ENCODE measurements at regions not wholly inside any gene's neighbourhood (a gene's known extent, or its start where the extent isn't known, plus 50 kb on each side); places are given as distances from the start of the nearest gene placed in this dataset.

- Histone ChIP-seq H3K9me3 (ENCODE audit: control insufficient read depth, low read depth, low read length) (no peaks in the 10 kb centered on the region), H3K4me2 (ENCODE audit: control insufficient read depth, extremely low read depth, insufficient read depth, low read depth, low read length) (no peak overlapping the region), H3K27me3 (ENCODE audit: control insufficient read depth, extremely low read depth, insufficient read depth, low read length) (no peaks in the 10 kb centered on the region), H4K20me1 (ENCODE audit: control insufficient read depth, extremely low read depth, insufficient read depth, low read length) (no peaks in the 10 kb centered on the region), H3K4me3 (ENCODE audit: control insufficient read depth in 2 of 3, extremely low read depth in 1 of 3, insufficient read depth in 2 of 3, low read depth in 1 of 3, low read length in 3 of 3) (no peak overlapping the region), H3K27ac (ENCODE audit: control insufficient read depth, insufficient read depth, low read length) (no peak overlapping the region), H3K36me3 (ENCODE audit: control insufficient read depth in 2 of 2, extremely low read depth in 1 of 2, insufficient read depth in 2 of 2, low read length in 2 of 2) (no peaks in the 10 kb centered on the region), H3K79me2 (ENCODE audit: control insufficient read depth, insufficient read depth, low read length) (no peaks in the 10 kb centered on the region), H2AFZ (ENCODE audit: control insufficient read depth, low read length) (no peak overlapping the region), H3K9me1 (ENCODE audit: control insufficient read depth, extremely low read depth, insufficient read depth, low read length) (no peaks in the 10 kb centered on the region), H3K9ac (ENCODE audit: control insufficient read depth, extremely low read depth, insufficient read depth, low read length) (no peak overlapping the region), H3K4me1 (ENCODE audit: control insufficient read depth, extremely low read depth, insufficient read depth, low read length) (peaks cover 42% of the 10 kb centered on the region)
- peak; percentile 51 for FAIRE-seq
- DNase-seq (ENCODE audit: low read depth, low spot score): no peak
- dilution Hi-C loops (cut with MboI; ENCODE audit: extremely low pct_ligation_motif_present, low sequenced_read_pairs): no loop called here
- TF ChIP-seq, protein P1, sequence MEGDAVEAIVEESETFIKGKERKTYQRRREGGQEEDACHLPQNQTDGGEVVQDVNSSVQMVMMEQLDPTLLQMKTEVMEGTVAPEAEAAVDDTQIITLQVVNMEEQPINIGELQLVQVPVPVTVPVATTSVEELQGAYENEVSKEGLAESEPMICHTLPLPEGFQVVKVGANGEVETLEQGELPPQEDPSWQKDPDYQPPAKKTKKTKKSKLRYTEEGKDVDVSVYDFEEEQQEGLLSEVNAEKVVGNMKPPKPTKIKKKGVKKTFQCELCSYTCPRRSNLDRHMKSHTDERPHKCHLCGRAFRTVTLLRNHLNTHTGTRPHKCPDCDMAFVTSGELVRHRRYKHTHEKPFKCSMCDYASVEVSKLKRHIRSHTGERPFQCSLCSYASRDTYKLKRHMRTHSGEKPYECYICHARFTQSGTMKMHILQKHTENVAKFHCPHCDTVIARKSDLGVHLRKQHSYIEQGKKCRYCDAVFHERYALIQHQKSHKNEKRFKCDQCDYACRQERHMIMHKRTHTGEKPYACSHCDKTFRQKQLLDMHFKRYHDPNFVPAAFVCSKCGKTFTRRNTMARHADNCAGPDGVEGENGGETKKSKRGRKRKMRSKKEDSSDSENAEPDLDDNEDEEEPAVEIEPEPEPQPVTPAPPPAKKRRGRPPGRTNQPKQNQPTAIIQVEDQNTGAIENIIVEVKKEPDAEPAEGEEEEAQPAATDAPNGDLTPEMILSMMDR (optimal IDR thresholded peaks at IDR 0.05 in 1 of 3, IDR thresholded peaks at IDR 0.05 in 1 of 3, conservative IDR thresholded peaks at IDR 0.05 in 1 of 3; ENCODE audit: extremely low read depth in 1 of 3, insufficient read depth in 2 of 3, low read length in 3 of 3): no peak
- no peak for TF ChIP-seq EZH2 (IDR thresholded peaks at IDR 0.05; ENCODE audit: low read length)
Measured at GRCh38 chr13:80039000-80039399, 301.9 kb downstream of the SPRY2 start.

DNA sequence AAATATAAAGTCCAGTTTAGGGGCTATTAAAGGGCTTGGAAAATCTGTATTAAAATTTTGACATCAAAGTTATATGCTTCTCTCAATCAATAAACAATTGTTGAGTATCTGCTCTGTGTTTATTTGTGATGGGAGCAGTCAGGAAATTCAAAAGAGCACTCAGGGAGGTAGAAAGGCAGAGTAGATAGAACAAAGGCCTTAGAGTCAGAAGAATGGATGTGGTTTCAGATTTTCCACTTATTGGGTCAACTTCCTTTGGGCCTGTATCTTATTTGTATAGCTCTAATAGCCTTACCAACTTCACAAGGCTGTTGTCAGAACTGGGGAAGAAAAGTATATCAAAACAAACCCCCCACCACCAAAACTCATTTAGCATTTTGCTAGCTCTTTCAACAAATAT lies 302.6 kb downstream of the SPRY2 start:
- Histone ChIP-seq H3K4me1 (ENCODE audit: control insufficient read depth, extremely low read depth, insufficient read depth, low read length) (peaks cover 42% of the 10 kb centered on the region), H3K36me3 (ENCODE audit: control insufficient read depth in 2 of 2, extremely low read depth in 1 of 2, insufficient read depth in 2 of 2, low read length in 2 of 2) (no peaks in the 10 kb centered on the region), H4K20me1 (ENCODE audit: control insufficient read depth, extremely low read depth, insufficient read depth, low read length) (no peaks in the 10 kb centered on the region), H3K9me3 (ENCODE audit: control insufficient read depth, low read depth, low read length) (no peaks in the 10 kb centered on the region), H3K9ac (ENCODE audit: control insufficient read depth, extremely low read depth, insufficient read depth, low read length) (no peak overlapping the region), H3K4me3 (ENCODE audit: control insufficient read depth in 2 of 3, extremely low read depth in 1 of 3, insufficient read depth in 2 of 3, low read depth in 1 of 3, low read length in 3 of 3) (no peak overlapping the region), H2AFZ (ENCODE audit: control insufficient read depth, low read length) (no peak overlapping the region), H3K4me2 (ENCODE audit: control insufficient read depth, extremely low read depth, insufficient read depth, low read depth, low read length) (no peak overlapping the region), H3K9me1 (ENCODE audit: control insufficient read depth, extremely low read depth, insufficient read depth, low read length) (no peaks in the 10 kb centered on the region), H3K27ac (ENCODE audit: control insufficient read depth, insufficient read depth, low read length) (no peak overlapping the region), H3K27me3 (ENCODE audit: control insufficient read depth, extremely low read depth, insufficient read depth, low read length) (no peaks in the 10 kb centered on the region), H3K79me2 (ENCODE audit: control insufficient read depth, insufficient read depth, low read length) (no peaks in the 10 kb centered on the region)
- FAIRE-seq: no peak
- dilution Hi-C loops (cut with MboI; ENCODE audit: extremely low pct_ligation_motif_present, low sequenced_read_pairs): no loop called here
- DNase-seq (ENCODE audit: low read depth, low spot score): no peak
- TF ChIP-seq, protein P1 (optimal IDR thresholded peaks at IDR 0.05 in 1 of 3, IDR thresholded peaks at IDR 0.05 in 1 of 3, conservative IDR thresholded peaks at IDR 0.05 in 1 of 3; ENCODE audit: extremely low read depth in 1 of 3, insufficient read depth in 2 of 3, low read length in 3 of 3): no peak
- no peak for TF ChIP-seq EZH2 (IDR thresholded peaks at IDR 0.05; ENCODE audit: low read length)

Data from keratinocyte (primary cell).